ENCODE measurements at regions not wholly inside any gene's neighbourhood (a gene's known extent, or its start where the extent isn't known, plus 50 kb on each side); places are given as distances from the start of the nearest gene placed in this dataset.

- intact Hi-C loops (cut with micrococcal nuclease) = loop anchor here (10.0 kb wide), 1 partner anchor 100 kb away; no protein-coding TSS in a partner anchor
- H3K9me3 Mint-ChIP-seq (ENCODE audit: unreplicated experiment) = no peaks in the 10 kb centered on the region
Observed at GRCh38 chr6:109304284-109305015, 77.8 kb downstream of the CD164 start.

DNA sequence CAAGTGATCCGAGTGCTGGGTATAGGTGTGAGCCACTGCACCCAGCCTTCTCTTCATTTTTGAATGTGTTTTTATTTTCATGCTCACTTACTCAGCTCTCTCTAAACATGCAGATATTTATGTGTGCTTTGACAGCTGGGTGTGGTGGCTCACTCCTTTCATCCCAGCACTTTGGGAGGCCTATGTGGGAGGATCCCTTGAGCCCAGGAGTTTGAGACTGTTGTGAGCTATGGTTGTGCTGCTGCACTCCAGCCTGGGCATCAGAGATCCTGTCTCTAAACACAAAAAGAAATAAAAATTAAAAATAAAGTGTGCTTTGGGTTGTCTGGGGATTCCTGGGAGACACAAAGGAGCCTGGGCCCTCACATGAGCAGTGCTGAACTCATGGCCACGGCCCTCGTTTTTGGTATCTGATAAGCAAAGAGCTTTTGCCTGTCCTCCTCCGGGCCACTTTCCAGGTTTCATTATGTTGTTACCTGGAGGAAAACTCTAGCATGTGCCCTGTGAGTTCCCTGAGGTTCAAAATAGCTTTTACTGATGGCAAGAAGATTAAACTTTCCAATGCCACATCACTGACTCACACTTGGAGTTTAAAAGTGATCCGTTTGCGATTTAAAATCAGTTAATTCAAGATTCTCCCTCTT, 78.5 kb downstream of the CD164 start:
- no peak for DNase-seq (ENCODE audit: unreplicated experiment)
- Mint-ChIP-seq H3K4me1 (ENCODE audit: insufficient read depth, unreplicated experiment) (no peaks in the 10 kb centered on the region), H3K27me3 (ENCODE audit: insufficient read depth, unreplicated experiment) (no peaks in the 10 kb centered on the region), H3K9me3 (ENCODE audit: unreplicated experiment) (no peaks in the 10 kb centered on the region), H3K4me3 (ENCODE audit: unreplicated experiment) (no peak overlapping the region), H3K36me3 (ENCODE audit: insufficient read depth, unreplicated experiment) (no peaks in the 10 kb centered on the region), H3K27ac (ENCODE audit: low read depth, unreplicated experiment) (no peak overlapping the region)
- BruUV-seq (replicated peaks) = no TSS peak
- intact Hi-C loops (cut with micrococcal nuclease) = loop anchor here (10.0 kb wide), 1 partner anchor 99 kb away; no protein-coding TSS in a partner anchor
- ChIA-PET POLR2A (interaction anchor here (1.0 kb wide), 1 partner anchor 8 kb away, joined by 3 read pairs; no protein-coding TSS in a partner anchor), CTCF (no interaction called here)
- TF ChIP-seq, protein P1, sequence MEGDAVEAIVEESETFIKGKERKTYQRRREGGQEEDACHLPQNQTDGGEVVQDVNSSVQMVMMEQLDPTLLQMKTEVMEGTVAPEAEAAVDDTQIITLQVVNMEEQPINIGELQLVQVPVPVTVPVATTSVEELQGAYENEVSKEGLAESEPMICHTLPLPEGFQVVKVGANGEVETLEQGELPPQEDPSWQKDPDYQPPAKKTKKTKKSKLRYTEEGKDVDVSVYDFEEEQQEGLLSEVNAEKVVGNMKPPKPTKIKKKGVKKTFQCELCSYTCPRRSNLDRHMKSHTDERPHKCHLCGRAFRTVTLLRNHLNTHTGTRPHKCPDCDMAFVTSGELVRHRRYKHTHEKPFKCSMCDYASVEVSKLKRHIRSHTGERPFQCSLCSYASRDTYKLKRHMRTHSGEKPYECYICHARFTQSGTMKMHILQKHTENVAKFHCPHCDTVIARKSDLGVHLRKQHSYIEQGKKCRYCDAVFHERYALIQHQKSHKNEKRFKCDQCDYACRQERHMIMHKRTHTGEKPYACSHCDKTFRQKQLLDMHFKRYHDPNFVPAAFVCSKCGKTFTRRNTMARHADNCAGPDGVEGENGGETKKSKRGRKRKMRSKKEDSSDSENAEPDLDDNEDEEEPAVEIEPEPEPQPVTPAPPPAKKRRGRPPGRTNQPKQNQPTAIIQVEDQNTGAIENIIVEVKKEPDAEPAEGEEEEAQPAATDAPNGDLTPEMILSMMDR (IDR thresholded peaks at IDR 0.05; ENCODE audit: unreplicated experiment) = no peak

More at GRCh38 chr6:109304284-109305015, 77.8 kb downstream of the CD164 start:
- TF ChIP-seq, protein P1 (IDR thresholded peaks at IDR 0.05; ENCODE audit: unreplicated experiment) = no peak
- Mint-ChIP-seq H3K36me3 (ENCODE audit: insufficient read depth, unreplicated experiment) (no peaks in the 10 kb centered on the region), H3K4me3 (ENCODE audit: unreplicated experiment) (no peak overlapping the region), H3K27me3 (ENCODE audit: insufficient read depth, unreplicated experiment) (no peaks in the 10 kb centered on the region), H3K4me1 (ENCODE audit: insufficient read depth, unreplicated experiment) (no peaks in the 10 kb centered on the region), H3K27ac (ENCODE audit: low read depth, unreplicated experiment) (no peak overlapping the region)
- no TSS peak for BruUV-seq (replicated peaks)
- ChIA-PET CTCF (interaction anchor here (0.6 kb wide), 1 partner anchor 16 kb away, joined by 3 read pairs; no protein-coding TSS in a partner anchor), POLR2A (interaction anchor here (1.0 kb wide), 1 partner anchor 9 kb away, joined by 3 read pairs; no protein-coding TSS in a partner anchor)
- peak; percentile 3 for DNase-seq (ENCODE audit: unreplicated experiment)

DNA sequence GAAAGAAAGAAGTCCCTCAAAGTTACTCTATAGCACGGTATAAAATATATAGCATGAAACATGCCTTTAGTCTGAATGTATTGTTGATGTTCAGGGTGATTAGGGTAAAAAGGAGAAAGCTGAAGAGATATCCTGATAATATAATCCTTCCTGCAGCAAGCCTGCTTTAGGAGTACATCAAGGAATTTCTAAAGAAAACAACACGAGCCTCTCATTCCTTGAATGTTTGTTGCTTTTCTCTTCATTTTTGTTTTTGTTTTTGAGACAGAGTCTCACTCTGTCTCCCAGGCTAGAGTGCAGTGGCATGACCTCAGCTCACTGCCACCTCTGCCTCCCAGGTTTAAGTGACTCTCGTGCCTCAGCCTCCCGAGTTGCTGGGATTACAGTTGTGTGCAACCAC, 79.1 kb downstream of the CD164 start:
- TF ChIP-seq, protein P1 (IDR thresholded peaks at IDR 0.05; ENCODE audit: unreplicated experiment) = no peak
- ChIA-PET CTCF (no interaction called here), POLR2A (interaction anchor here (1.0 kb wide), 1 partner anchor 8 kb away, joined by 3 read pairs; no protein-coding TSS in a partner anchor)
- H3K4me3 Mint-ChIP-seq (ENCODE audit: unreplicated experiment) = no peak overlapping the region
- intact Hi-C loops (cut with micrococcal nuclease) = loop anchor here (10.0 kb wide), 1 partner anchor 98 kb away; no protein-coding TSS in a partner anchor
- no peaks in the 10 kb centered on the region for H3K9me3 Mint-ChIP-seq (ENCODE audit: unreplicated experiment)
- no TSS peak for BruUV-seq (replicated peaks)
- H3K27ac Mint-ChIP-seq (ENCODE audit: low read depth, unreplicated experiment) = no peak overlapping the region
- no peaks in the 10 kb centered on the region for H3K36me3 Mint-ChIP-seq (ENCODE audit: insufficient read depth, unreplicated experiment)
- no peaks in the 10 kb centered on the region for H3K4me1 Mint-ChIP-seq (ENCODE audit: insufficient read depth, unreplicated experiment)
- H3K27me3 Mint-ChIP-seq (ENCODE audit: insufficient read depth, unreplicated experiment) = no peaks in the 10 kb centered on the region
- no peak for DNase-seq (ENCODE audit: unreplicated experiment)

DNA sequence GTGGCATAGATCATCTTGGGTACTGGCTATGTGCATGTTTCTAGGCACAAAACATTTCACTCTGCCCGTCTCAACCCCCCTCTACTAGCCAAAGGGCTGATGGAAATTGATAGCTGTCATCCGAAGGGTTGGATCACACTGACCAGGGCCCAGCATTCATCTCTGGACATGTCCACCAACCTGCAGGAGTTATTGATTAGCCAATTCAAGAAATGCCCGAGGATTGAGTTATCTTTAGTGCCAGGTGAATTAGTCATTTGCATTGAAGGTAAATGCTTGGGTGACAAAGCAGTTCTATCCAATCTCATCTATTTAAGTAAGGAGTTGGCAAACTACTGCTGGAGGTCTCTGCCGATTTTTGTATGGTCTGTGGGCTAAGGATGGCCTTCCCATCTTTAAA, 80.1 kb downstream of the CD164 start:
- Mint-ChIP-seq H3K4me1 (ENCODE audit: insufficient read depth, unreplicated experiment) (no peaks in the 10 kb centered on the region), H3K27ac (ENCODE audit: low read depth, unreplicated experiment) (no peak overlapping the region), H3K9me3 (ENCODE audit: unreplicated experiment) (no peaks in the 10 kb centered on the region), H3K36me3 (ENCODE audit: insufficient read depth, unreplicated experiment) (no peaks in the 10 kb centered on the region), H3K4me3 (ENCODE audit: unreplicated experiment) (no peak overlapping the region), H3K27me3 (ENCODE audit: insufficient read depth, unreplicated experiment) (no peaks in the 10 kb centered on the region)
- no TSS peak for BruUV-seq (replicated peaks)
- POLR2A ChIA-PET = interaction anchor here (1.0 kb wide), 1 partner anchor 82 kb away, joined by 3 read pairs; no protein-coding TSS in a partner anchor
- CTCF ChIA-PET = no interaction called here
- intact Hi-C loops (cut with micrococcal nuclease) = loop anchor here (10.0 kb wide), 1 partner anchor 97 kb away; no protein-coding TSS in a partner anchor
- no peak for DNase-seq (ENCODE audit: unreplicated experiment)
- TF ChIP-seq, protein P1 (IDR thresholded peaks at IDR 0.05; ENCODE audit: unreplicated experiment) = no peak
